Activated T-helper 9 cell treated with anti-CD3 and anti-CD28 coated beads, Interleukin-2, amount 50 U/mL, for 16 hours (primary cell): ENCODE measurements at regions not wholly inside any gene's neighbourhood (a gene's known extent, or its start where the extent isn't known, plus 50 kb on each side); places are given as distances from the start of the nearest gene placed in this dataset.
"Not testable (repeated sequence)": the region's sequence is repeated elsewhere in the genome, so short reads cannot be mapped to it uniquely, and the experiment has no call there.

ENCODE experiments used
- DNase-seq: peaks from one replicate; pipeline ENCODE4 v3.0.0-alpha.2; 2020; ENCODE audit warnings: low read depth

- no peak for DNase-seq
Measured at GRCh38 chr5:102617191-102618187, 118.7 kb upstream of the SLCO6A1 start.

DNA sequence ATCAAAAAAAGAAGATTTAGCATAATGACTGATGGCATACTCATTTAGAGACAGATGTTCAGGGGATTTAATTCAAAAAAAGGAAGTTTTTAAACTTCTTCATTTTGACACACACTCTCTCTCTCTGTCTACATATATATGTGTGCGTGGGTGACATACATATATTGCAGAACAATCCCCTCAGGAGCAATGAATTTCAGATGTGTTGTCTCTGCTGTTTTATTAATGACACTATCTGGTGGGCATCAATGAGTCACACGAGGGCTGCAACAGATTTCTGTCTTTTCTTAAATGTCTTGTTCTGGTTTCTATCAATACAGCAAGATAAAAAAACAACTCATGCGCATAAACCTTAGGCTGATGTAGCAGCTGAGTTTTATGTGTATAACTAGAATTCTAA, 123.5 kb upstream of the SLCO6A1 start:
- no peak for DNase-seq

DNA sequence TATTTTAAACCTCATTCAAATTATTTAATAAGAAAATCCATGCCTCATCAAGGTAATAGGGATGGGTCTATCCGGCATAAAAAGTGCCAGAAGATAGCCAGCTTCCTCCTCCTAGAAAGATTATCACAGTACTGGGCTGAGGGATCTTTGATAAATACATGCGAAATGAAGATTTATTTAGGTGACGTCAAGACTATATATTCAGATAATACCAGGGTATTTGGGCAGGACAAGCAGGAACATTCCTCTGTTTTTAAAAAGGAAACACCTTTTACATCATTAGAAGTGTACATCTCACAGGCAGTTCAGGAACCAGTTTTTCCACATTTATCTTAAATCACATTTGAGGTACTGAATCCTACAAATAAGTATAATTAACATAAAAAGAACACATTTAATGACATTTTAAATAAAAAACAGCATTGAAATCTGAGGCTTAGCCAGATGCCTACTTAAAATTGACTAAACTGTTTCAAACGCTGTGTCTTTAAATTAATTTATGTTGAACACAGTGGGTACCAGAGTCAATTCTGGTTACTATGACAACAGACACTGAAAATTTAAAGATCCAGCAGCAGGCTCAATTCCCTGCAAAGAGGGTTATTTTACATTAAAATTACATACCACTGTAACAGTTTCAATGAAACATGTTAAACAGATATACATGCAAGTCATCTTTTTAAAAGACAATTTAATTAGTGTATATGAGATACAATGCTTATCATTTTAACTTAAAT, 124.7 kb upstream of the SLCO6A1 start:
- DNase-seq: no peak

GRCh38 chr5:102624405-102624804, 125.6 kb upstream of the SLCO6A1 start:
- DNase-seq: no peak

GRCh38 chr5:102625468-102625867, 126.7 kb upstream of the SLCO6A1 start:
- no peak for DNase-seq

- DNase-seq: no peak
Measured at GRCh38 chr5:102625928-102626327, 127.1 kb upstream of the SLCO6A1 start.

DNA sequence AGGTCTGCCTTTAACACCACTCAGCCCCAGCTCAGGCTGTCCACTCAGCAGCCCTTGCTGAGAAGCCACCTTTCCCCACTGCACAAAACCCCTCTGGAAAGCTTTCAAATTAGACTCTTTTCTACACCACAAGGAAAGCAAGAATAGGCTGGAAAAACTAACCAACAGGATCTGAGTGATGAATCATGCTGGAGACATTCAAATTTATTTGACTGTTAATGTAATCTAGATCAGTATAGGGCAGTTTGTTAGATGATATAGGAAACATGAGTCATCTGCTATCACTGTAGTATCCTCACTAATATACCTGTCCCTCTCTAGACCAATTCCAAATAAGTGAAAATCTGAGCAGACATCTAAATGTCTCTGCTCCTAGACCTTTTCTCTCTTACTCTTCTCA, 127.8 kb upstream of the PAM start:
- no peak for DNase-seq

DNA sequence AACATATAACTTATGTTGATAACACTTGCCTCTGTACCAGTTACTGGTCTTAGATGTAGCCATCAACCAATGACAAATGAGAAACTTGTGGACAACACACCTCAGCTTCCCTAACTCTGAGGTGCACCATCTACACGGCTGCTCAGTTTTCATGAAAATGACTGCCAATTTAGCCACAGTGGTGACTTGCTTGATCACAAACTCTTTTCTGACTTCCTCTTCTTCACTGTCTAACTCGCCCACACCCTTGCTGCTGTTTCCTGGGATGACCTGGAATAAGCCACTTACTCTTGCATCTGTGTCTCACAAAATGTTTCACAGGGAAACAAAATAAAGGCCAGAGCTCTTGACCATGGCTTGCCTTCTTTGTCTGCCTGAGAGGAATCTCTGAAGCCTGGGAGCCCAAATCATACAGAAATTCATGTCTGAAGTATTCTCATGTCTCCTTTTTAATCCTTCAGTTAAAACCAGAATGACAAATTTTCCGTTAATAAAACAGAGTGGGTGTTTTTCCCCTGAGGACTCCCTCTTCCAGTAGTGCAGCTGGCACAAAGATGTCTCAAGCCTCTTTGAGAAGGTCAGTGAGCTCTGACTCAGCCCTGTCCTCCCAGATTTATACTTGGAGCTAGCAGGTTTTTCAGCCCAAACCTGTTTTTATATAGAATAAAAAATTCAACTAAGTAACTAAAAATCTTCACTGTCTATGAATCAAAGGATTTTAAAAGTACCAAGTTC, 126.5 kb upstream of the PAM start:
- no peak for DNase-seq

DNA sequence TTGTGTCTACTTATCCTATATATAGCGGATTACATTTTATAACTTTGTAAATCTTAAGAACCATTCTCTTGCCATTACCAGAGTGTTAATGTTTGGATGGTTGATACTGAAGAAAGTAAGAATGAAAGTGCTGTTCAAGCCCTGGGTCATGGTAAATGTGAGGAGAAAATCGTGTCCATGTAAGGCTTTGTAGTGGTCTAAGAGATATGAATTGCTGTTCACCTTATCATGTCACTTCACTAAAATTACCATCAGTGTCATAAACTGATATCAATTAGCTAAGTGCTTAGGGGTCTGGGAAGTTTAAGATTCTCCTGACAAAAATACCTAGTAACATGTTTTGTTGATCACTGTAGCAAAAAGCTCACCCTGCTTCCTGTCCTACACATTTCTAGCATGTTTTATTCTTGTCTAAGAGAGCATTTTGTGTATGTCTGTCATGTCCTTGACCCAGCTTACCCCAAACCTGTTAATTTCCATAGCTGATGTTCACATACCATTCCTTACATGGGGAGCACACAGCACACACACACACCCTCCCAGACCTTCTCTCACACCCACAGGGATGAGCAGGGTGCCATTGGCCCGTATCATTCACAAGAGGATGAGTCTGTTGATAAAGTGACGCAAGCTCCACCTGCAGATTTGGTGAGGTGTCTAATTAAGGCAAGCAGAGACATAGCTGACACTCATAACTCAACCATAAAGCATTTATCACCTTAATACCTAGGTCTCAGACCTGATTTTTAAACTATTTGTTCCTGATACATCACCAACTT, 125.1 kb upstream of the PAM start:
- DNase-seq: no peak

DNA sequence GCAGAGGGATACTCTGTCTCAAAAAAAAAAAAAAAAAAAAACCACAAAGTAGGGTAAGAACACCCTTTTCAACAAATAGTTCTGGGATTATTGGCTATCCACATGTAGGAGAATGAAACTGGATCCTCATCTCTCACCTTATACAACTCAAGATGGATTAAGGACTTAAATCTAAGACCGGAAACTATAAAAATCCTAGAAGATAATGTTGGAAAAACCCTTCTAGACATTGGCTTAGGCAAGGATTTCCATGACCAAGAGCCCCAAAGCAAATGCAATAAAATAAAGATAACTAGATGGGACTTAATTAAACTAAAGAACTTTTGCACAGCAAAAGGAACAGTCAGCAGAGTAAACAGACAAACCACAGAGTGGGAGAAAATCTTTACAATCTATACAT, 119.7 kb upstream of the PAM start:
- not testable (repeated sequence) for DNase-seq

DNA sequence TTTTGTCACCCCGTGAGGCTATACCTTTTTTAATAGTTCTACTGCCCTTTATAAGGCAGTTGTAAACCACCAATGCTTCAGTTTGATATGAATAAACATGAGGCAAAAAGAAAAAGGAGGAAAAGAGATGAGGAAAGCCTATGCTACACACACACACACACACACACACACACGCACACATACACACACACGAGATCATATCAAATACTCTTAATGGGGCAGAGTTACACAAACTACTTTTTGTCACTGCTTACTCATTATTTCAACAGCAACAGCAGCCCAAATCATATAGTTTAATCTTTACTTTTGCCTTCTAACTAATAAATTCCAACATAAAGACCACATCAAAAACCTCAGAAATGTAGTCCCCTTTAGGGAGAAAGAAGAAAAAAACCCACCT, 116.8 kb upstream of the PAM start:
- no peak for DNase-seq

DNA sequence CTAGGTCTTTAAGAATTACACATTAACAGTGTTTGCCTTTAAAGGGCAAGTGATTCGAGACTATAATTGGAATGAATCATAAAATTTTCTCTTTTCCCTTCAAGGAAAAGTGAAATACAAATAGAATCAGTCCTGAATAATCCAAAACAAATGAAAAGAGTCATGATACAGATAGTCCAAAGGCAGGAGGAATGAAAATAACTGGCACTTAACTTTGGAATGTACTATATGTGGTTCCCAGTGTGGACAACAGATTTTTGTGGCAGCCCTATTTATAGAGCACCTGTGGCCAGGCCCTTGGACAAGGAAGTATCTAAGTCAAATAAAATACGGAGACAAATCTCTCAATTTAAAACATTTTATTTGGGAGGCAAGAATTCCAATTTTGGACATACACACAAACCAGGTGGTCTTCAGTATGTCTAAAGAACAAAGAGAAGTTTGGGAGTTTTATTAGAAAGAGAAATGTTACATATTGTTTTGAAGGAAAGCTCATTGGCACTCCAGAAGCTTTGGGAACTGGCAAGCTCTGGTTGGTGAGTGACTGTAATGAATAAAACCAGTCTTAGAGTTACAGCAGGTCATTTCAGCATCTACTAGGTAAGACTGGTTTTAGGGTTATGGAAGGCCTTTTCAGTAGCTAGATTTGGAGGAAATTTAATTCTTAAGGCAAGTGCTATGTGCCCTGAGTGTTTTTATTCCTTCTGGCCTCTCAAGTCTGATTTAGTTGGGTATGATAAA, 116.0 kb upstream of the PAM start:
- no peak for DNase-seq

- no peak for DNase-seq
Measured at GRCh38 chr5:102649731-102650130, 105.4 kb upstream of the PAM start.

DNA sequence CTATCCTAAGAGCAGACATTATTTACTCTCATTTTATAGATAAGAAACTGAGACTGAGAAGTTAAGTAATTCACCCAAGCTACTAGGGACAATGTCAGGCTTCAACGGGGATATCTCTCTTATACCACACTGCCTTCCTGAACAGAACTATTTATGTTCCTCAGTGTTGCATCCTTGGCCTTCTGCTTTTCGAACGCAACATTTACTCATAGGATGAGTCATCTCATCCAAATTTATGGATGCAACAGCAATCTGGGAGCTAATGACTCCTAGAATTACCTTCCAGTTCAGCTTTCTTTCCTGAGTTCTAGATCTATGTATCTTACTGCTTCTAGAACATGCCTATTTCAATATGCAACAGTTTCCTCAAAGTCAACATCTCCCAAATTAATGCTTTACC, 103.6 kb upstream of the PAM start:
- DNase-seq: no peak

DNA sequence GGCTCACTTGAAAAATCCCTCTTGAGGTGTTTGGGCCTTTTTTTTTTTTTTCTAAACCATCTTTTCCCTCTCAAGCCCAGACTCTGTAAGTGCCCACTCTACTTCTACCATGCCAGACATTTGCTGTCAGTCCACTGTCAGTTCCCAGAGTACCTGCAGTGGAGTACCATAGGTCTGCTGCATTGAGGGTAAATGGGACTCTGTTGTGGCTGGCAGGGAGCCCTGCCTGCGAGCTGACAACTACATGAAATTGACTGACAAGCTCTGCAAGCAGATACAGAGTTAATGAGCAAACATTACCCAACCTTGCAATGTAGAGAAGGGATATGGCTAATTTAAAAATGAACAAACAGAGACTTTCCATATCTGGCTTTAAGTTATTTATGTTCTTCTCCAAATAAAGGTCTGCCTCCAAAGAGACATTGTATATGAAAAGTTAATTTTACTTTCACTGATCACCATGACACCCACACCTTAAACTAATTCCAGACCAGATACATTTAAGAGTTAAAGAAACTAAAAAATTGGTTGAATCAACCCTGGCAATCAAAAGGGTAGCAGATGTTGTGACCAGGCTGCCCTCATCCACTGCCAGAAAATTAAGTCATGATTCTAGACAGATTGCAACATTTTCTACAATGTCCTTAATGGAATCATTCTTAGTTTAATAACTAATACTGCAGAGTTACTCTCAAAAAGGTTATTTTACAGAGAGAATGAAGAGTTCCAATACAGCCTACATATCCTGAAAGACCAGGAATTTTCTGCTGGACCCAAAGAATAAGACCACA, 100.4 kb upstream of the PAM start:
- no peak for DNase-seq

DNA sequence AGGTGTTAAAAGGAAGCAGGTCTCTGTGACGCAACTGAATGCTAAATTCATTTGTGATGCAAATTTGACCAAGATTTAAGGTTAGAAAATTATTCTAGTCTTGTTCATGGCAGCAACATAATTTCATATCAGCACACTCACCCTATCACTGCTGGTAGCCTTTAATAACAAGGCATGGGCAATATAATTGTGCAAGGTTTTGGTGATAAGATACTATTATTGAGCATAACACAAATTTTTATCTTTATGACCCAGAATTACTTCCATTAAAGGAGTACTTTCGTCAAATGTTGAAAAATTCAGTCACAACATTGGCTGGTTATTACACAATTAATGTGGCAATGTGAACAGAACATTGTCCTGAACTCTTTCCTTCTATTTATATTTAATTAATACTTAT, 96.0 kb upstream of the PAM start:
- DNase-seq: no peak

GRCh38 chr5:102660111-102660510, 95.0 kb upstream of the PAM start:
- DNase-seq: no peak

DNA sequence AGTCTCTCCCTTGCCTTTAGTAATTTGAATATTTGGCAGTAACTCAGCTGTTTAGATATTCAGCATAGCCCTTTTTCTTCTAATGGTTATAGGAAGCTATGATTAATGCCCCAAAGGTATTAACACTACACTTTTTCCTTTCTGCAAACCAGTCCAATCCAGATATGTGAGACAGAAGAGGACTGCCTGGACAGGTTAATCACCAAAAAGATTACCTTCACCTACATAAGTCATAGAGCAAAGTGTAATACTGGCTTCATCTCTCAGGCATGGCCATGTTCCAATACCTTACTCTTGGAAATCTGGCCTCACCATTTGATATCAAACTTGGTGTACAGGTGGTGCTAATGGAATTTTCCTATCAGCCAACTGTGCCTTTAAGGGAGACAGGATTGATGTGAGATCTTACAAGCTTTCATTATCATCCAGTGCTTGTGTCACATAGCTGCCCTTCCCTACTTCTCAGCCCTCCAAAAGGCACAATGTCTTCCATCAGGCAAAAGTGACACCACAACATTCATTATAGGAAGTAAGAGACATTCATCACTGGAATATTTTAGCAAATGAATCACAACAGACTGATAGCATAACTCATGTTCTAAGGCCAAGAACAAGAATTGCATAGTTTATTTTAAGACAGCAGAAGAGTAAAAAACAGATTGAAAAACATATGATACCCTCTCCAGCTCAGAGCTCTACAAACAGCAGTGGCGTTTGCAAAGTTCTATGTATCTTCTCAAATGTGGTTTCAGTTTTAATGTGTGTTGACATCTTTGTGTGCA, 91.2 kb upstream of the PAM start:
- no peak for DNase-seq

GRCh38 chr5:102664616-102665335, 90.3 kb upstream of the PAM start:
- DNase-seq: no peak
